CD4-positive, alpha-beta T cell treated with Interleukin-4 for 4 hours (primary cell): ENCODE measurements at regions not wholly inside any gene's neighbourhood (a gene's known extent, or its start where the extent isn't known, plus 50 kb on each side); places are given as distances from the start of the nearest gene placed in this dataset.
"Not testable (repeated sequence)": the region's sequence is repeated elsewhere in the genome, so short reads cannot be mapped to it uniquely, and the experiment has no call there.

ENCODE experiments used
- DNase-seq: peaks from one replicate; pipeline ENCODE4 v3.0.0-alpha.2; 2020

GRCh38 chr1:9469882-9470281 is 69.4 kb upstream of the SLC25A33 start:
- not testable (repeated sequence) for DNase-seq

GRCh38 chr1:9471679-9472078 is 67.6 kb upstream of the SLC25A33 start:
- DNase-seq: no peak

- DNase-seq: no peak
Measured at GRCh38 chr1:9472386-9473031, 66.8 kb upstream of the SLC25A33 start.

GRCh38 chr1:9473032-9473807 is 66.0 kb upstream of the SLC25A33 start:
- no peak for DNase-seq

GRCh38 chr1:9475061-9475627 is 64.1 kb upstream of the SLC25A33 start:
- DNase-seq: no peak

GRCh38 chr1:9476790-9477463 is 62.3 kb upstream of the SLC25A33 start:
- no peak for DNase-seq

GRCh38 chr1:9477535-9477934 is 61.7 kb upstream of the SLC25A33 start:
- DNase-seq: no peak

GRCh38 chr1:9478021-9478420 is 61.2 kb upstream of the SLC25A33 start:
- DNase-seq: no peak

GRCh38 chr1:9481048-9481447 is 58.2 kb upstream of the SLC25A33 start:
- no peak for DNase-seq

GRCh38 chr1:9482403-9482802 is 56.9 kb upstream of the SLC25A33 start:
- DNase-seq: no peak

- DNase-seq: no peak
Measured at GRCh38 chr1:9482816-9483572, 56.3 kb upstream of the SLC25A33 start.

- DNase-seq: no peak
Measured at GRCh38 chr1:9486466-9487140, 52.7 kb upstream of the SLC25A33 start.
